ENCODE measurements at regions not wholly inside any gene's neighbourhood (a gene's known extent, or its start where the extent isn't known, plus 50 kb on each side); places are given as distances from the start of the nearest gene placed in this dataset.
A peak's percentile ranks its signal among the peaks of the same experiment; 100 is the strongest.

- no peak overlapping the region for H3K4me3 Mint-ChIP-seq
- TF ChIP-seq CTCF (IDR thresholded peaks at IDR 0.05; ENCODE audit: unreplicated experiment in 3 of 3) = no peak
- no peaks in the 10 kb centered on the region for H3K27me3 Mint-ChIP-seq (ENCODE audit: low read depth)
- no peak overlapping the region for H3K27ac Mint-ChIP-seq
- no peaks in the 10 kb centered on the region for H3K4me1 Mint-ChIP-seq
- no peaks in the 10 kb centered on the region for H3K9me3 Mint-ChIP-seq
- H3K36me3 Mint-ChIP-seq (ENCODE audit: low read depth) = no peaks in the 10 kb centered on the region
These were observed 695.3 kb downstream of the KCNA4 start for GRCh38 chr11:29321293-29322132.

GRCh38 chr11:29320196-29320595 lies 696.6 kb downstream of the KCNA4 start:
- H3K36me3 Mint-ChIP-seq (ENCODE audit: low read depth) = no peaks in the 10 kb centered on the region
- H3K27ac Mint-ChIP-seq = no peak overlapping the region
- no peaks in the 10 kb centered on the region for H3K4me1 Mint-ChIP-seq
- H3K9me3 Mint-ChIP-seq = no peaks in the 10 kb centered on the region
- no peak overlapping the region for H3K4me3 Mint-ChIP-seq
- no peaks in the 10 kb centered on the region for H3K27me3 Mint-ChIP-seq (ENCODE audit: low read depth)
- no peak for TF ChIP-seq CTCF (IDR thresholded peaks at IDR 0.05; ENCODE audit: unreplicated experiment in 3 of 3)

- Mint-ChIP-seq H3K36me3 (ENCODE audit: low read depth) (no peaks in the 10 kb centered on the region), H3K27me3 (ENCODE audit: low read depth) (no peaks in the 10 kb centered on the region), H3K27ac (no peak overlapping the region), H3K4me3 (no peak overlapping the region), H3K4me1 (no peaks in the 10 kb centered on the region), H3K9me3 (no peaks in the 10 kb centered on the region)
- TF ChIP-seq CTCF (IDR thresholded peaks at IDR 0.05; ENCODE audit: unreplicated experiment in 3 of 3) = no peak
These were observed 697.6 kb downstream of the KCNA4 start for GRCh38 chr11:29319210-29319609.

- peak overlapping the region in 1 of 3 experiments; percentile 73 for H3K27ac Mint-ChIP-seq
- H3K27me3 Mint-ChIP-seq (ENCODE audit: low read depth) = no peaks in the 10 kb centered on the region
- TF ChIP-seq CTCF (IDR thresholded peaks at IDR 0.05; ENCODE audit: unreplicated experiment in 3 of 3) = no peak
- H3K9me3 Mint-ChIP-seq = no peaks in the 10 kb centered on the region
- H3K4me3 Mint-ChIP-seq = no peak overlapping the region
- H3K4me1 Mint-ChIP-seq = no peaks in the 10 kb centered on the region
- H3K36me3 Mint-ChIP-seq (ENCODE audit: low read depth) = no peaks in the 10 kb centered on the region
These were observed 698.5 kb downstream of the KCNA4 start for GRCh38 chr11:29318134-29318845.

- no peak for TF ChIP-seq CTCF (IDR thresholded peaks at IDR 0.05; ENCODE audit: unreplicated experiment in 3 of 3)
- no peaks in the 10 kb centered on the region for H3K4me1 Mint-ChIP-seq
- no peaks in the 10 kb centered on the region for H3K36me3 Mint-ChIP-seq (ENCODE audit: low read depth)
- H3K27me3 Mint-ChIP-seq (ENCODE audit: low read depth) = no peaks in the 10 kb centered on the region
- no peaks in the 10 kb centered on the region for H3K9me3 Mint-ChIP-seq
- no peak overlapping the region for H3K4me3 Mint-ChIP-seq
- peak overlapping the region in 1 of 3 experiments; percentile 73 for H3K27ac Mint-ChIP-seq
These were observed 699.1 kb downstream of the KCNA4 start for GRCh38 chr11:29317694-29318093.
